ENCODE measurements at regions not wholly inside any gene's neighbourhood (a gene's known extent, or its start where the extent isn't known, plus 50 kb on each side); places are given as distances from the start of the nearest gene placed in this dataset.

GRCh38 chr10:125510998-125511397, 172.0 kb downstream of the TEX36 start:
- RAD21 ChIA-PET (ENCODE audit: low non-redundant PET in 1 of 2, low total read pairs in 2 of 2, uncharacterized antibody in 2 of 2, unreplicated experiment in 2 of 2), result no interaction called here
- intact Hi-C loops (cut with micrococcal nuclease), result no loop called here
- CTCF ChIA-PET, result interaction anchor here (2.1 kb wide), 1 partner anchor 11 kb away, joined by 9 read pairs; no protein-coding TSS in a partner anchor
- Histone ChIP-seq H3K4me1 (ENCODE audit: control insufficient read depth in 1 of 2, insufficient read depth in 2 of 2, low read length in 2 of 2) (no peaks in the 10 kb centered on the region), H2AFZ (ENCODE audit: low read depth, low read length, poor library complexity, severe bottlenecking) (no peak overlapping the region), H3K9me3 (ENCODE audit: control insufficient read depth in 1 of 2, insufficient read depth in 1 of 2, low read depth in 1 of 2, low read length in 2 of 2) (no peaks in the 10 kb centered on the region), H3K4me2 (ENCODE audit: low read length) (no peak overlapping the region), H3K36me3 (ENCODE audit: control insufficient read depth in 1 of 2, insufficient read depth in 2 of 2, low read length in 2 of 2) (no peaks in the 10 kb centered on the region), H3K27me3 (ENCODE audit: insufficient read depth, low read length) (peaks cover 6% of the 10 kb centered on the region; the same call in 1 of the 2 replicates), H3K4me3 (replicated peaks in 1 of 2; ENCODE audit: low read depth in 1 of 2, low read length in 2 of 2) (no peak overlapping the region), H3K9me2 (ENCODE audit: insufficient read depth) (no peaks in the 10 kb centered on the region), H3K79me2 (ENCODE audit: insufficient read depth, low read length) (no peaks in the 10 kb centered on the region), H3K9ac (ENCODE audit: low read length) (no peak overlapping the region), H4K20me1 (ENCODE audit: insufficient read depth) (no peaks in the 10 kb centered on the region), H3K27ac (ENCODE audit: low read depth, low read length) (no peak overlapping the region)
- TF ChIP-seq FOSL1 (IDR thresholded peaks at IDR 0.05; ENCODE audit: low read depth), result no peak
- no peak for TF ChIP-seq ELF1 (IDR thresholded peaks at IDR 0.05; ENCODE audit: borderline replicate concordance, low read depth)
- TF ChIP-seq SRF (IDR thresholded peaks at IDR 0.05; ENCODE audit: low read depth), result no peak
- TF ChIP-seq EZH2 (IDR thresholded peaks at IDR 0.05), result no peak
- TF ChIP-seq POLR2A (IDR thresholded peaks at IDR 0.05; ENCODE audit: borderline replicate concordance, extremely low read depth, insufficient read depth, insufficient read length), result no peak
- TF ChIP-seq CEBPB (IDR thresholded peaks at IDR 0.05; ENCODE audit: low read depth), result no peak
- TF ChIP-seq EZH2phosphoT487 (IDR thresholded peaks at IDR 0.05; ENCODE audit: borderline replicate concordance), result no peak
- no peak for TF ChIP-seq MAX (IDR thresholded peaks at IDR 0.05)
- TF ChIP-seq CBX3 (IDR thresholded peaks at IDR 0.05; ENCODE audit: low read depth), result no peak
- no peak for TF ChIP-seq ATF3 (IDR thresholded peaks at IDR 0.05)
- no peak for TF ChIP-seq SP1 (IDR thresholded peaks at IDR 0.05; ENCODE audit: low read depth)
- TF ChIP-seq CTCF (IDR thresholded peaks at IDR 0.05 in 2 of 3, conservative IDR thresholded peaks at IDR 0.05 in 1 of 3; ENCODE audit: borderline replicate concordance in 1 of 3, insufficient read depth in 1 of 3, low read depth in 2 of 3, low read length in 2 of 3), result no peak
- TF ChIP-seq RAD21 (IDR thresholded peaks at IDR 0.05; ENCODE audit: low read depth), result no peak
- no peak for TF ChIP-seq ZBTB33 (IDR thresholded peaks at IDR 0.05; ENCODE audit: extremely low read depth, insufficient replicate concordance, low read length)
- no peak for TF ChIP-seq ZFX (IDR thresholded peaks at IDR 0.05)
- TF ChIP-seq ZNF274 (IDR thresholded peaks at IDR 0.05; ENCODE audit: low read depth, low read length), result no peak
- no peak for TF ChIP-seq POLR2AphosphoS5 (IDR thresholded peaks at IDR 0.05; ENCODE audit: low read depth, low read length)
- BruUV-seq (replicated peaks), result no TSS peak
- POLR2A ChIA-PET, result no interaction called here
- ATAC-seq, result no peak
- DNase-seq (ENCODE audit: low read depth, low spot score), result no peak

Measured in HCT116 (cell line).